Amniotic stem cell (primary cell): ENCODE measurements at regions not wholly inside any gene's neighbourhood (a gene's known extent, or its start where the extent isn't known, plus 50 kb on each side); places are given as distances from the start of the nearest gene placed in this dataset.
"Not testable (repeated sequence)": the region's sequence is repeated elsewhere in the genome, so short reads cannot be mapped to it uniquely, and the experiment has no call there.

Experiments
- DNase-seq: peaks from one replicate; lab custom pipeline; 2025; lab: John Stamatoyannopoulos, UW

- no peak for DNase-seq
Observed at GRCh38 chr2:100703213-100703612, 116.7 kb upstream of the NPAS2 start.

GRCh38 chr2:100703739-100704138 is 116.2 kb upstream of the NPAS2 start:
- DNase-seq: no peak

- DNase-seq: no peak
Observed at GRCh38 chr2:100704156-100704555, 115.8 kb upstream of the NPAS2 start.

- DNase-seq: no peak
Observed at GRCh38 chr2:100704711-100705110, 115.2 kb upstream of the NPAS2 start.

- DNase-seq: no peak
Observed at GRCh38 chr2:100707016-100707947, 112.7 kb upstream of the NPAS2 start.

- DNase-seq: no peak
Observed at GRCh38 chr2:100708333-100708732, 111.6 kb upstream of the NPAS2 start.

GRCh38 chr2:100713106-100713505 is 106.8 kb upstream of the NPAS2 start:
- DNase-seq: no peak

GRCh38 chr2:100714396-100715010 is 105.4 kb upstream of the NPAS2 start:
- not testable (repeated sequence) for DNase-seq

GRCh38 chr2:100715861-100716260 is 104.1 kb upstream of the NPAS2 start:
- DNase-seq: not testable (repeated sequence)

- no peak for DNase-seq
Observed at GRCh38 chr2:100716581-100716980, 103.4 kb upstream of the NPAS2 start.

GRCh38 chr2:100718065-100718629 is 101.8 kb upstream of the NPAS2 start:
- no peak for DNase-seq

GRCh38 chr2:100720445-100720844 is 99.5 kb upstream of the NPAS2 start:
- no peak for DNase-seq

GRCh38 chr2:100721693-100722092 is 98.2 kb upstream of the NPAS2 start:
- no peak for DNase-seq

- DNase-seq: no peak
Observed at GRCh38 chr2:100722125-100722524, 97.8 kb upstream of the NPAS2 start.

GRCh38 chr2:100726866-100727265 is 93.1 kb upstream of the NPAS2 start:
- no peak for DNase-seq

GRCh38 chr2:100730290-100730868 is 89.6 kb upstream of the NPAS2 start:
- peak; percentile 24 for DNase-seq

- DNase-seq: no peak
Observed at GRCh38 chr2:100731535-100731981, 88.4 kb upstream of the NPAS2 start.

- DNase-seq: no peak
Observed at GRCh38 chr2:100733391-100734187, 86.3 kb upstream of the NPAS2 start.

- DNase-seq: no peak
Observed at GRCh38 chr2:100736121-100736915, 83.6 kb upstream of the NPAS2 start.

- no peak for DNase-seq
Observed at GRCh38 chr2:100739735-100740432, 80.1 kb upstream of the NPAS2 start.
